Panc1 (cell line): ENCODE measurements at regions not wholly inside any gene's neighbourhood (a gene's known extent, or its start where the extent isn't known, plus 50 kb on each side); places are given as distances from the start of the nearest gene placed in this dataset.

Source experiments
- ATAC-seq: fragments of 200-7000 bp; cut with Tn5 transposase; 2 replicates; pipeline ENCODE4 v1.9.1; 2020; ENCODE audit warnings: mild to moderate bottlenecking, moderate library complexity
- BruUV-seq: library from RNA; stranded (reverse); fragments of 400-500 nt; replicated peaks from 2 replicates; lab custom pipeline; 2021; lab: Mats Ljungman, UMichigan
- CTCF ChIA-PET: fragments of 300-600 bp; sonication (Branson Sonifier 250); formaldehyde crosslinking; loops from one replicate; lab custom pipeline; 2022; ENCODE audit warnings: antibody characterized with exemption; lab: Charles Lee
- POLR2A ChIA-PET: fragments of 300-600 bp; sonication (Branson Sonifier 250); formaldehyde crosslinking; loops from one replicate; lab custom pipeline; 2022; ENCODE audit warnings: antibody characterized with exemption; lab: Charles Lee
- DNase-seq: peaks from one replicate; pipeline ENCODE4 v3.0.0-alpha.2; 2010; ENCODE audit warnings: low read depth, low spot score
- H3K27ac ChIP-seq: 2 replicates; pipeline ENCODE4 v1.5.1; 2011; ENCODE audit warnings: mild to moderate bottlenecking, low read length, inconsistent platforms
- H3K27me3 ChIP-seq: fragments of 200-500 bp; sonication (Bioruptor generic); 2 replicates; pipeline ENCODE4 v1.6.0; 2014; ENCODE audit warnings: low read length, inconsistent platforms; ENCODE audit not compliant: control insufficient read depth, insufficient read depth
- H3K36me3 ChIP-seq: fragments of 200-500 bp; sonication (Bioruptor generic); 2 replicates; pipeline ENCODE4 v1.5.1; 2014; ENCODE audit warnings: inconsistent platforms, mild to moderate bottlenecking, low read length, moderate library complexity; ENCODE audit not compliant: control insufficient read depth, insufficient read depth
- H3K4me1 ChIP-seq: 2 replicates; pipeline ENCODE4 v1.5.1; 2011; ENCODE audit warnings: inconsistent platforms, mild to moderate bottlenecking, low read length, moderate library complexity; ENCODE audit not compliant: control insufficient read depth, insufficient read depth
- H3K4me3 ChIP-seq, 2 experiments: 2 replicates each; pipeline ENCODE4 v1.5.1; 2011 to 2012; ENCODE audit warnings: low read depth in 2 of 2, low read length in 2 of 2, mild to moderate bottlenecking in 2 of 2, inconsistent platforms in 1 of 2, moderate library complexity in 1 of 2
- H3K9me3 ChIP-seq: fragments of 200-500 bp; sonication (Bioruptor generic); 2 replicates; pipeline ENCODE4 v1.5.1; 2014; ENCODE audit warnings: low read depth, mild to moderate bottlenecking, inconsistent platforms, low read length, moderate library complexity; ENCODE audit not compliant: control insufficient read depth, insufficient read depth
- CTCF ChIP-seq: fragments of 450-650 bp; IDR thresholded peaks from 2 replicates; pipeline ENCODE4 v1.5.1; 2017; ENCODE audit warnings: mild to moderate bottlenecking
- POLR2AphosphoS5 ChIP-seq: IDR thresholded peaks from 2 replicates; pipeline ENCODE4 v1.6.1; 2012; ENCODE audit warnings: mild to moderate bottlenecking, low read depth, low read length, moderate library complexity
- REST ChIP-seq, 2 experiments: IDR thresholded peaks; 2 replicates each; pipeline ENCODE4 v1.6.1; 2011 to 2012; ENCODE audit warnings: low read depth in 2 of 2, control low read depth in 1 of 2, low read length in 1 of 2, mild to moderate bottlenecking in 1 of 2, moderate library complexity in 1 of 2; ENCODE audit not compliant: insufficient read depth in 1 of 2
- SIN3A ChIP-seq: IDR thresholded peaks from 2 replicates; pipeline ENCODE4 v1.6.1; 2012; ENCODE audit warnings: low read depth, mild to moderate bottlenecking, low read length, moderate library complexity, borderline replicate concordance; ENCODE audit not compliant: insufficient read depth
- TCF7L2 ChIP-seq: IDR thresholded peaks from 2 replicates; pipeline ENCODE4 v1.6.1; 2011; ENCODE audit warnings: mild to moderate bottlenecking, low read depth, low read length, inconsistent platforms
- in situ Hi-C: cut with HindIII; loops from 2 replicates; pipeline ENCODE4 v1.10.0; 2016; ENCODE audit warnings: low sequenced_read_pairs, low pct_unique_long_range_greater_than_20kb
- intact Hi-C: fragments of 100-400 bp; cut with micrococcal nuclease; formaldehyde crosslinking; loops from one replicate; pipeline ENCODE4 v1.10.0; 2022; ENCODE audit not compliant: unreplicated experiment

- in situ Hi-C loops = no loop called here
- H3K27ac ChIP-seq = no peak overlapping the region
- no peaks in the 10 kb centered on the region for H3K4me1 ChIP-seq
- CTCF ChIA-PET = no interaction called here
- BruUV-seq = no TSS peak
- no peak for TF ChIP-seq TCF7L2
- no peak for TF ChIP-seq POLR2AphosphoS5
- TF ChIP-seq CTCF = no peak
- TF ChIP-seq REST (IDR thresholded peaks at IDR 0.05; ENCODE audit: insufficient read depth in 1 of 2, low read depth in 2 of 2, low read length in 1 of 2) = no peak
- TF ChIP-seq SIN3A = no peak
- POLR2A ChIA-PET = no interaction called here
- H3K9me3 ChIP-seq = no peaks in the 10 kb centered on the region
- DNase-seq (no peak), ATAC-seq (no peak)
- intact Hi-C loops = no loop called here
- H3K36me3 ChIP-seq = no peaks in the 10 kb centered on the region
- H3K27me3 ChIP-seq = no peaks in the 10 kb centered on the region
- no peak overlapping the region for H3K4me3 ChIP-seq
Observed at GRCh38 chr9:89747596-89747995, 142.8 kb downstream of the GADD45G start.

GRCh38 chr9:89748021-89748670 lies 143.3 kb downstream of the GADD45G start:
- H3K27ac ChIP-seq = no peak overlapping the region
- no TSS peak for BruUV-seq
- ChIA-PET CTCF (no interaction called here), POLR2A (no interaction called here)
- H3K27me3 ChIP-seq = no peaks in the 10 kb centered on the region
- TF ChIP-seq POLR2AphosphoS5 = no peak
- TF ChIP-seq SIN3A = no peak
- no peak for TF ChIP-seq CTCF
- no peak for TF ChIP-seq REST (IDR thresholded peaks at IDR 0.05; ENCODE audit: insufficient read depth in 1 of 2, low read depth in 2 of 2, low read length in 1 of 2)
- no peak for TF ChIP-seq TCF7L2
- in situ Hi-C loops = no loop called here
- no peaks in the 10 kb centered on the region for H3K9me3 ChIP-seq
- intact Hi-C loops = no loop called here
- H3K4me1 ChIP-seq = no peaks in the 10 kb centered on the region
- H3K4me3 ChIP-seq = no peak overlapping the region
- DNase-seq (no peak), ATAC-seq (no peak)
- H3K36me3 ChIP-seq = no peaks in the 10 kb centered on the region
